ENCODE measurements at regions not wholly inside any gene's neighbourhood (a gene's known extent, or its start where the extent isn't known, plus 50 kb on each side); places are given as distances from the start of the nearest gene placed in this dataset.

GRCh38 chr12:93087840-93088610, 158.9 kb upstream of the EEA1 start:
- Histone ChIP-seq H3K9ac (no peak overlapping the region), H3K9me2 (no peaks in the 10 kb centered on the region), H3K27ac (ENCODE audit: low read depth in 2 of 2, low read length in 1 of 2) (no peak overlapping the region), H3K79me2 (ENCODE audit: insufficient read depth) (no peaks in the 10 kb centered on the region), H3K9me3 (no peaks in the 10 kb centered on the region), H3K36me3 (replicated peaks in 1 of 2; ENCODE audit: control insufficient read depth in 1 of 2, insufficient read depth in 2 of 2, low read length in 1 of 2) (no peaks in the 10 kb centered on the region), H3F3A (replicated peaks; ENCODE audit: insufficient read depth) (peaks cover 15% of the 10 kb centered on the region), H3K4me1 (ENCODE audit: control insufficient read depth in 1 of 2, insufficient read depth in 2 of 2, low read depth in 1 of 2, low read length in 1 of 2) (peaks cover 3 to 22% of the 10 kb centered on the region in 2 experiments; a peak in 3 of 4 replicates), H3K4me3 (ENCODE audit: low read depth in 2 of 2, low read length in 1 of 2) (no peak overlapping the region), H2AFZ (ENCODE audit: low read depth) (no peak overlapping the region), H3K27me3 (ENCODE audit: insufficient read depth) (no peaks in the 10 kb centered on the region), H4K20me1 (ENCODE audit: insufficient read depth) (no peaks in the 10 kb centered on the region), H3K4me2 (no peak overlapping the region)
- TF ChIP-seq ZBTB33 (IDR thresholded peaks at IDR 0.05; ENCODE audit: borderline replicate concordance, low read depth) (no peak), EP300 (IDR thresholded peaks at IDR 0.05; ENCODE audit: borderline replicate concordance in 1 of 2, low read depth in 1 of 2, low read length in 1 of 2) (no peak), ELF1 (IDR thresholded peaks at IDR 0.05) (no peak), USF2 (IDR thresholded peaks at IDR 0.05; ENCODE audit: borderline replicate concordance, low read depth, low read length) (no peak), MAX (IDR thresholded peaks at IDR 0.05; ENCODE audit: low read depth) (no peak), MXI1 (IDR thresholded peaks at IDR 0.05; ENCODE audit: low read depth, low read length) (no peak), EZH2phosphoT487 (IDR thresholded peaks at IDR 0.05; ENCODE audit: borderline replicate concordance, low read depth) (no peak), FOXM1 (IDR thresholded peaks at IDR 0.05; ENCODE audit: low read depth) (no peak)
- DNase-seq, result no peak
- ChIA-PET POLR2A (no interaction called here), CTCF (no interaction called here)
- WGBS (ENCODE audit: low lambda C conversion rate), result 83% methylated on average over 6 of the region's 6 CpGs

GRCh38 chr12:93089805-93090569, 160.9 kb upstream of the EEA1 start:
- WGBS (ENCODE audit: low lambda C conversion rate), result 81% methylated on average over 5 of the region's 5 CpGs
- peaks cover 3 to 22% of the 10 kb centered on the region in 2 experiments; a peak in 3 of 4 replicates for H3K4me1 ChIP-seq (ENCODE audit: control insufficient read depth in 1 of 2, insufficient read depth in 2 of 2, low read depth in 1 of 2, low read length in 1 of 2)
- H3F3A ChIP-seq (replicated peaks; ENCODE audit: insufficient read depth), result peaks cover 15% of the 10 kb centered on the region
- no peaks in the 10 kb centered on the region for H3K27me3 ChIP-seq (ENCODE audit: insufficient read depth)
- peak overlapping the region in 1 of 2 experiments; percentile 54; a peak in 2 of 4 replicates for H3K27ac ChIP-seq (ENCODE audit: low read depth in 2 of 2, low read length in 1 of 2)
- no peaks in the 10 kb centered on the region for H4K20me1 ChIP-seq (ENCODE audit: insufficient read depth)
- H3K4me2 ChIP-seq, result no peak overlapping the region
- no peaks in the 10 kb centered on the region for H3K9me2 ChIP-seq
- POLR2A ChIA-PET, result no interaction called here
- H3K36me3 ChIP-seq (replicated peaks in 1 of 2; ENCODE audit: control insufficient read depth in 1 of 2, insufficient read depth in 2 of 2, low read length in 1 of 2), result no peaks in the 10 kb centered on the region
- no peaks in the 10 kb centered on the region for H3K9me3 ChIP-seq
- H2AFZ ChIP-seq (ENCODE audit: low read depth), result no peak overlapping the region
- DNase-seq, result no peak
- no peak overlapping the region for H3K4me3 ChIP-seq (ENCODE audit: low read depth in 2 of 2, low read length in 1 of 2)
- TF ChIP-seq FOXM1 (IDR thresholded peaks at IDR 0.05; ENCODE audit: low read depth) (no peak), TCF12 (IDR thresholded peaks at IDR 0.05) (peak; percentile 13), ELF1 (IDR thresholded peaks at IDR 0.05) (no peak), FOSL2 (IDR thresholded peaks at IDR 0.05; ENCODE audit: borderline replicate concordance, low read depth) (peak; percentile 31; the same call in 1 of the 2 replicates), RXRA (IDR thresholded peaks at IDR 0.05; ENCODE audit: borderline replicate concordance, low read depth) (no peak)
- CTCF ChIA-PET, result no interaction called here
- no peak overlapping the region for H3K9ac ChIP-seq
- H3K79me2 ChIP-seq (ENCODE audit: insufficient read depth), result no peaks in the 10 kb centered on the region

Data from SK-N-SH (cell line).